ENCODE measurements at regions not wholly inside any gene's neighbourhood (a gene's known extent, or its start where the extent isn't known, plus 50 kb on each side); places are given as distances from the start of the nearest gene placed in this dataset.

- Histone ChIP-seq H3K27ac (ENCODE audit: low read depth, low read length) (no peak overlapping the region), H4K20me1 (ENCODE audit: insufficient read depth, low read length) (no peaks in the 10 kb centered on the region), H3K36me3 (ENCODE audit: insufficient read depth, low read length) (no peaks in the 10 kb centered on the region), H2AFZ (ENCODE audit: low read length) (peak overlapping the region; percentile 29), H3K4me2 (ENCODE audit: insufficient read depth, low read length) (no peak overlapping the region), H3K4me1 (ENCODE audit: insufficient read depth, low read length) (peaks cover 20% of the 10 kb centered on the region), H3K9me3 (ENCODE audit: low read depth, low read length) (no peaks in the 10 kb centered on the region), H3K79me2 (ENCODE audit: insufficient read depth, low read length) (no peaks in the 10 kb centered on the region), H3K4me3 (ENCODE audit: insufficient read depth, low read length) (no peak overlapping the region), H3K27me3 (ENCODE audit: insufficient read depth, low read length) (no peaks in the 10 kb centered on the region)
- TF ChIP-seq CTCF (IDR thresholded peaks at IDR 0.05; ENCODE audit: extremely low read depth, low read depth, low read length), result no peak
- DNase-seq (ENCODE audit: insufficient read length, low spot score, missing footprints), result no peak
Measured at GRCh38 chr11:103803062-103803461, 233.4 kb upstream of the DDI1 start.

GRCh38 chr11:103805688-103806009 is 230.8 kb upstream of the DDI1 start:
- Histone ChIP-seq H4K20me1 (ENCODE audit: insufficient read depth, low read length) (no peaks in the 10 kb centered on the region), H2AFZ (ENCODE audit: low read length) (no peak overlapping the region), H3K27me3 (ENCODE audit: insufficient read depth, low read length) (no peaks in the 10 kb centered on the region), H3K4me1 (ENCODE audit: insufficient read depth, low read length) (peaks cover 18% of the 10 kb centered on the region), H3K4me2 (ENCODE audit: insufficient read depth, low read length) (peak overlapping the region; percentile 62), H3K36me3 (ENCODE audit: insufficient read depth, low read length) (no peaks in the 10 kb centered on the region), H3K79me2 (ENCODE audit: insufficient read depth, low read length) (no peaks in the 10 kb centered on the region), H3K4me3 (ENCODE audit: insufficient read depth, low read length) (no peak overlapping the region), H3K9me3 (ENCODE audit: low read depth, low read length) (no peaks in the 10 kb centered on the region), H3K27ac (ENCODE audit: low read depth, low read length) (no peak overlapping the region)
- TF ChIP-seq CTCF (IDR thresholded peaks at IDR 0.05; ENCODE audit: extremely low read depth, low read depth, low read length), result no peak
- DNase-seq (ENCODE audit: insufficient read length, low spot score, missing footprints), result no peak

- Histone ChIP-seq H3K4me2 (ENCODE audit: insufficient read depth, low read length) (peak overlapping the region; percentile 62), H2AFZ (ENCODE audit: low read length) (no peak overlapping the region), H3K36me3 (ENCODE audit: insufficient read depth, low read length) (no peaks in the 10 kb centered on the region), H3K27ac (ENCODE audit: low read depth, low read length) (peak overlapping the region; percentile 41), H3K79me2 (ENCODE audit: insufficient read depth, low read length) (no peaks in the 10 kb centered on the region), H3K9me3 (ENCODE audit: low read depth, low read length) (no peaks in the 10 kb centered on the region), H3K4me3 (ENCODE audit: insufficient read depth, low read length) (no peak overlapping the region), H3K4me1 (ENCODE audit: insufficient read depth, low read length) (peaks cover 18% of the 10 kb centered on the region), H4K20me1 (ENCODE audit: insufficient read depth, low read length) (no peaks in the 10 kb centered on the region), H3K27me3 (ENCODE audit: insufficient read depth, low read length) (no peaks in the 10 kb centered on the region)
- DNase-seq (ENCODE audit: insufficient read length, low spot score, missing footprints), result no peak
- no peak for TF ChIP-seq CTCF (IDR thresholded peaks at IDR 0.05; ENCODE audit: extremely low read depth, low read depth, low read length)
Measured at GRCh38 chr11:103806130-103806895, 230.1 kb upstream of the DDI1 start.

GRCh38 chr11:103807806-103808205 is 228.6 kb upstream of the DDI1 start:
- no peak overlapping the region for H2AFZ ChIP-seq (ENCODE audit: low read length)
- no peaks in the 10 kb centered on the region for H4K20me1 ChIP-seq (ENCODE audit: insufficient read depth, low read length)
- H3K27ac ChIP-seq (ENCODE audit: low read depth, low read length), result peak overlapping the region; percentile 36
- peaks cover 18% of the 10 kb centered on the region for H3K4me1 ChIP-seq (ENCODE audit: insufficient read depth, low read length)
- H3K27me3 ChIP-seq (ENCODE audit: insufficient read depth, low read length), result no peaks in the 10 kb centered on the region
- H3K36me3 ChIP-seq (ENCODE audit: insufficient read depth, low read length), result no peaks in the 10 kb centered on the region
- H3K4me2 ChIP-seq (ENCODE audit: insufficient read depth, low read length), result peak overlapping the region; percentile 39
- no peaks in the 10 kb centered on the region for H3K9me3 ChIP-seq (ENCODE audit: low read depth, low read length)
- no peak overlapping the region for H3K4me3 ChIP-seq (ENCODE audit: insufficient read depth, low read length)
- H3K79me2 ChIP-seq (ENCODE audit: insufficient read depth, low read length), result no peaks in the 10 kb centered on the region
- DNase-seq (ENCODE audit: insufficient read length, low spot score, missing footprints), result no peak
- no peak for TF ChIP-seq CTCF (IDR thresholded peaks at IDR 0.05; ENCODE audit: extremely low read depth, low read depth, low read length)
